ENCODE measurements at regions not wholly inside any gene's neighbourhood (a gene's known extent, or its start where the extent isn't known, plus 50 kb on each side); places are given as distances from the start of the nearest gene placed in this dataset.
"Not testable (repeated sequence)": the region's sequence is repeated elsewhere in the genome, so short reads cannot be mapped to it uniquely, and the experiment has no call there.

DNA sequence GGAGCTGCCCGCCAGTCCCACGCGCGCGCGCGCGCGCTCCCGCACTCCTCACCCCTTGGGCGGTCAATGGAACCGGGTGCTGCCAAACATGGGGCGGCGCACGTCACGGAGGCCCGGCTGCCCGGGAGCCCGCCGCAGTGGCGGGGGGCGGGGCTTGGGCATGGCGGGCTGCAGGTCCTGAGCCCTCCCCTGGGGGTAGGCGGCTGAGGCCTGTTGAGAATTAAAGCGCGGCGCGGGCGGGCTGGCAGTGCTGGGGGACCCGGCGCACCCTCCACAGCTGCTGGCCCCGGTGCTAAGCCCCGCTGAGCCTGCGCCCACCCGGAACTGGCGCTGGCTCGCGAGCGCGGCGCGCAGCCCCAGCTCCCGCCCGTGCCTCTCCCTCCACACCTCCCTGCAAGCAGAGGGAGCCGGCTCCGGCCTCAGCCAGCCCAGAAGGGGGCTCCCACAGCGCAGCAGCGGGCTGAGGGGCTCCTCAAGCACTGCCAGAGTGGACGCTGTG, 634.2 kb downstream of the ANKRD7 start:
- no peak for DNase-seq
- intact Hi-C loops (cut with micrococcal nuclease): no loop called here
- no peak for ATAC-seq

- no peak for DNase-seq
- ATAC-seq: no peak
- intact Hi-C loops (cut with micrococcal nuclease): no loop called here
Observed at GRCh38 chr7:118861581-118861980, 637.1 kb downstream of the ANKRD7 start.

- ATAC-seq (no peak), DNase-seq (no peak)
- intact Hi-C loops (cut with micrococcal nuclease): no loop called here
Observed at GRCh38 chr7:118862740-118863139, 638.2 kb downstream of the ANKRD7 start.

GRCh38 chr7:118863966-118864365, 639.5 kb downstream of the ANKRD7 start:
- no peak for DNase-seq
- no peak for ATAC-seq
- intact Hi-C loops (cut with micrococcal nuclease): no loop called here

GRCh38 chr7:118867860-118868259, 643.4 kb downstream of the ANKRD7 start:
- intact Hi-C loops (cut with micrococcal nuclease): no loop called here
- no peak for DNase-seq
- no peak for ATAC-seq

DNA sequence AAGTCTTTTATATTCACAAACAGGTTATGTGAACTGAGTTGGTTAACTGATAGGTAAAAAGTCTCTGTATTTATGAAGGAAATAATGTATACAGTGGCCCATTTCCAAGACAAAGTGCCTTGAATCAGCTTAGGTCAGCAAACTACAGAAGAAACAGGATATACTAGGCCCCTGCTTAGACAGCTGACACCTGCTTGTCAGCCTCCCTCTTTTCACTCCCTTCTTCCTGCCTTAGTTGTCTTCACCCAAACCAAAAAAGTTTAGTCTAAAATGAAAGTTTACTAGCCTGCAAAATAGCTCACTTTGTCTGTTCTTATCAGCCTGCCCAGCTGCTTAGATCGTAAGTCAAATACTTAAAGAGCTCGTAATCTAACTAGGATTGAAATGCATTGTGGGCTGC, 644.6 kb downstream of the ANKRD7 start:
- DNase-seq; intact Hi-C loops (cut with micrococcal nuclease); ATAC-seq: not testable (repeated sequence)

GRCh38 chr7:118870187-118870586, 645.7 kb downstream of the ANKRD7 start:
- DNase-seq (no peak), ATAC-seq (no peak)
- intact Hi-C loops (cut with micrococcal nuclease): no loop called here

DNA sequence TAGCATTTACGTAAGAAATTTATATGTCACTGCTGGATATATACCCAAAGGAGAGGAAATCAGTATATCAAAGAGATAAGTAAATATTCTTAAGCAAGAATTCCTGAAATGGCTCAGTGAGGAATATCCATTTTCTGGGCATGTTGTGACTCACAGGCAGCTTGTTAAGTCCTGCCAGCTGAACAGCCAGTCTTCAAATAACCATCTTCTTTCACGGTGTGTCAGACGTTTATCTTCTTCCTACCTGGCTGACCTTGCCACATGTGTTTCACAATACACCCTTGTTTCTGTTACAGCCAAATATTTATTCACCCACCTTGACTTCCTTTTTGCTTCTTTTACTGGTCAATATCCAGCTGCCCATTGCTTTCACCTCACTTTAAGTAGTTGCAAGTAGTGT, 648.1 kb downstream of the ANKRD7 start:
- intact Hi-C loops (cut with micrococcal nuclease): no loop called here
- ATAC-seq (no peak), DNase-seq (no peak)

DNA sequence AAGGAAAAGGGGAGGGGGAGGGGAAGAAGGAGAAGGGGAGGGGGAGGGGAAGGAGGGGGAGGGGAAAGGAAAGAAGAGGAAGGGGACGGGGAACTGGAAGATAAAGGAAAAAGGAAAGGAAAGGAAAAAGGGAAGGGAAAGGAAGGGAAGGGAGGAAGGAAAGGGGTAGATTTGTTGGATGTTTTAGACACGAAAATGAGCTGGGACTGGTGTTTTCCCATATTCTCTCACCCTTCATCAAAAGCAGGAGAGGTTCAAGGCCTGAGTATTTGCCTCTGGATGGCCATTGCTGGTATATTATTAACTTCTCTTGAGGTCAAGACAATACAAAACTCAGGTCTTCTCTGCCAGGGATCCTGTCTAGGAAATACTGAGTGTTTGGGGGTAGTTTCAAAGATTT, 652.7 kb downstream of the ANKRD7 start:
- intact Hi-C loops (cut with micrococcal nuclease): no loop called here
- ATAC-seq: no peak
- DNase-seq: no peak

DNA sequence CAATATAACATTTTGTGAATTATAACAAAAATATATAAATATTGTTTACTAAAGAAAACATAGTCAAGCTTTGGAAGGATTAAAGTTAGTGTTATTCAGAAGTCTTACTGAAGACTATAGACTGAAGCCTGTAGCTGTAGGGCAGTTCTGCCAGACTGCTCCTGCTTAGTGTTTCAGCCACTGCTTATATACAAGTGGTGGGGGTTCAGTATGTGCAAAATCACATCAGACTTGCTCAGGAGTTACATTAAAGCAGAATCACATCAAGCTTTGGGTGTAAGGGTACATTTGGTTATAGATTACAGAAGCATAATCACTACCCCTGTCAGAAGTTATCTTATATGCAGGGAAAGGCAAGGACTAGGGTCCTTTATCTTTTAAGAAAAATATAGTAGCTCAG, 653.8 kb downstream of the ANKRD7 start:
- intact Hi-C loops (cut with micrococcal nuclease): no loop called here
- DNase-seq (no peak), ATAC-seq (no peak)

DNA sequence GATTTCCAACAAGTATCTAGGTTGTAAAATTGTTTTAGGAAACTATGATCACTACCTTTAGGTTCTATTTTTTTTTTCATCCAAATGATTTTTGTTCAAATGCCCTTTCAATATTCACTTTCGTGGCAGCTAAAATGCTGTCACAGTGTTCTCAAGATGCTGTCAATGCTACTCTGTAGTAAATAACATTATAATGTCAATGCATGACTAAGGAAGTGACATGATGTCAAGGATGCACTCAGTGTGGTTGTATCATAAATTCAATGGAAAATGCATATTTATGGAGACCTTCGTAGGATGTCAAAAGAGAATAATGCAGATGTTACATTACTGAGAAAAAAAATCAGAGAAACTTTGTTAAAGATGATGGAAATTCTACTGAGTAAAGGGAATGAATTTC, 673.8 kb downstream of the ANKRD7 start:
- intact Hi-C loops (cut with micrococcal nuclease): no loop called here
- ATAC-seq (no peak), DNase-seq (no peak)

DNA sequence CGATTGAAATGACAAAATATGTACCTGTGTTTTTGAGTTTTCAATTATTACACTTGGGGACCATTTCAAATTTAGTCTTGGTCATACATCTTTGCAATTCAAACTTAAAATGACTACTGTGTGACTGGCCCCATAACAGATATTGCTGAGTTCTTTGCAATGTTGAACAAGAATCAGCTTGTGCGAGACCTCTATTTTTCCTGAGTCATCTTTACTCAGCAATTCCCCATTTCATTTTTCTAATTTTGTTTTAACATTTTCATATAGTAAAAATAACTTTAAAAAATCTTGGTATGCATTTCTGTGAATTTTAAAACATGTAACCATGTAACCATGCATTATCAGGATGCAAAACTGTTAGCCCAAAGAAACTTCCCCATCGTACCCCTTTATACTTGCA, 678.1 kb downstream of the ANKRD7 start:
- no peak for ATAC-seq
- intact Hi-C loops (cut with micrococcal nuclease): no loop called here
- DNase-seq: no peak

DNA sequence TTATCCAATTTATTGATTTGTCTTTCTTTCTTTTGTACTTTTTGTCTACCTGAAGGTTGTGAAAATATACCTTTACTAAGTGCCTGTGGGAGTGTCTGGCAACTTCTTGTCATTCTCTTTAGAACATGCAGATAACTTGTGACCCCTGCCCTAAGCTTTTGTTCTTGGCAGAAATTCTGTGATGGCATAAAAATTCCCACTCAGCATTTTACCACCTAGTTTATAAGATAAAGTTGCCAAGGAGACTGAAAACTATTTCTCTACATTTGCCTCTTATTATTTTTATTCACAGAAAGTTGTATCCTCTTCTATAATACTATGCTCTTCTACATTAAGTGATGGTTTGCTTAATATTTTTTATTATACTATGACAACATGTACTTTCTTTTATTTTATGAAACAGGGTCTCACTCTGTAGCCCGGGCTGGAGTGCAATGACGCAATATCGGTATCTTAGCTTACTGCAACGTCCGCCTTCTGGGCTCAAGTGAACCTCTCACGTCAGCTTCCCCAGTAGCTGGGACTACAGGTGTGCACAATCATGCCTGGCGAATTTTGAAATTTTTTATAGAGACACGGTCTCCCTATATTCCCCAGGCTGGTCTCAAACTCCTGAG, 683.5 kb downstream of the ANKRD7 start:
- no peak for ATAC-seq
- intact Hi-C loops (cut with micrococcal nuclease): no loop called here
- DNase-seq: no peak

DNA sequence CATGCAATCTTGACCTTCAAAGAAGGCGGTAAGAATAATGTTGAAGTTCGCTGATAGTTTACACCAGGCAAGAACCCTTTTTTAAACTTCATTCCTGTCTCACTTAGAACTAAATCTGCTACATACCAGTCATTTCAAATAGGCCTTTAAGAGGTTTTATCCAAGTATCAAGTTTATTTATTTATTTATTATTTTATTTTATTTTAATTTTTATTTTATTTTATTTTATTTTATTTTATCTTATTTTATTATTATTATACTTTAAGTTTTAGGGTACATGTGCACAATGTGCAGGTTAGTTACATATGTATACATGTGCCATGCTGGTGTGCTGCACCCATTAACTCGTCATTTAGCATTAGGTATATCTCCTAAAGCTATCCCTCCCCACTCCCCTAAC, 691.6 kb downstream of the ANKRD7 start:
- ATAC-seq; intact Hi-C loops (cut with micrococcal nuclease); DNase-seq: not testable (repeated sequence)

DNA sequence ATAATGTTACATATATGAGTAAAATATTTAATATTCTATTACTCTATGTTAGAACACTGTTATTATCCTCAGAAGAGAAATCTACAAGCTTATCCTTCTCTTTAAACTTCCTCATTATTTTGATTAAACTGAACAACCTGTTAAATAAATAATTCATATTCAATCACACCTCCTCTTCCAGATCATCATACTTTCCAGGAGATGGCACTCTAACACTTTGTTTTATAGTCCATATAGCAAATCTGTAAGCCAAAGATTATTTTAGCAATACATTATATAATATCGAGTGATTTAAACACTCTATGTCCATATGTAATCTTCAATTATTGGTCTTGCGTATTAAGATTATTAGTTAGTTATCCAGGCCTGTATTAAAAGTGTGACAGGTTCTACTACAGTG, 694.1 kb downstream of the ANKRD7 start:
- intact Hi-C loops (cut with micrococcal nuclease): no loop called here
- no peak for ATAC-seq

GRCh38 chr7:118938845-118939244, 714.3 kb downstream of the ANKRD7 start:
- ATAC-seq (no peak), DNase-seq (no peak)
- intact Hi-C loops (cut with micrococcal nuclease): no loop called here

More for the DNA sequence above, 694.1 kb downstream of the ANKRD7 start:
- no peak for DNase-seq

DNA sequence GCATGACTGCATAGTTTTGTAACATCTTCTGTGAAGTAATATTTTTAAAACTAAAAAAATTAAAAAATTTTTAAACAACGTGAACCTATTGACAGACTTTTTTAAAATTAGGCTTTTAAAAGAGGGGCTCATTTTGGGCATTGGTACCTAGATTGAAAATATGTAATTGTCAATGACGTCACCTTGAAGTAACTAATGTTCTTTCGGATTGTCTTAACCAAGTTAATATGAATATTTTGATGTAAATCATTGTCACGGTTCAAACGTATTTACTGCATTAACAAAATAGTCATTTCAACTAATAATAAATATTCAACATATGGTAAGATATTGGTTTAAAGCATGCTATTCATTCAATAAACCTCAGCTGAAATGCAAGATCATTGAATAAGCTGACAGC, 719.8 kb downstream of the ANKRD7 start:
- intact Hi-C loops (cut with micrococcal nuclease): no loop called here
- DNase-seq: no peak
- no peak for ATAC-seq

GRCh38 chr7:118945911-118946682, 721.6 kb downstream of the ANKRD7 start:
- intact Hi-C loops (cut with micrococcal nuclease): no loop called here
- ATAC-seq: no peak

GRCh38 chr7:118948508-118948907, 724.0 kb downstream of the ANKRD7 start:
- ATAC-seq (no peak), DNase-seq (no peak)
- intact Hi-C loops (cut with micrococcal nuclease): no loop called here

More at GRCh38 chr7:118945911-118946682, 721.6 kb downstream of the ANKRD7 start:
- no peak for DNase-seq

GRCh38 chr7:118949031-118949430, 724.5 kb downstream of the ANKRD7 start:
- DNase-seq (no peak), ATAC-seq (no peak)
- intact Hi-C loops (cut with micrococcal nuclease): no loop called here

- intact Hi-C loops (cut with micrococcal nuclease); ATAC-seq; DNase-seq: not testable (repeated sequence)
Observed at GRCh38 chr7:118956285-118956684, 731.8 kb downstream of the ANKRD7 start.

All from left ventricle myocardium superior (tissue), 1 donor.